CD8-positive, alpha-beta memory T cell (primary cell): ENCODE measurements at regions not wholly inside any gene's neighbourhood (a gene's known extent, or its start where the extent isn't known, plus 50 kb on each side); places are given as distances from the start of the nearest gene placed in this dataset.
"Not testable (repeated sequence)": the region's sequence is repeated elsewhere in the genome, so short reads cannot be mapped to it uniquely, and the experiment has no call there.

Experiments
- CTCF ChIA-PET: fragments of 350-600 bp; sonication (Branson Sonifier 250); formaldehyde crosslinking; loops from one replicate; lab custom pipeline; 2021; ENCODE audit warnings: antibody characterized with exemption; lab: Charles Lee
- POLR2A ChIA-PET: fragments of 350-600 bp; sonication (Branson Sonifier 250); formaldehyde crosslinking; loops from one replicate; lab custom pipeline; 2021; ENCODE audit warnings: antibody characterized with exemption; lab: Charles Lee
- DNase-seq, 5 donors: peaks; one replicate each; pipeline versions ENCODE4 v3.0.0 to v3.0.0-alpha.2; 2020 to 2022; ENCODE audit warnings: mixed read lengths in 1 of 5
- H3K27ac ChIP-seq: one replicate; pipeline ENCODE4 v1.7.0; 2013; ENCODE audit warnings: low read depth, mild to moderate bottlenecking, low read length, moderate library complexity
- H3K27me3 ChIP-seq: 2 replicates; pipeline ENCODE4 v1.7.0; 2013; ENCODE audit warnings: low read length, mild to moderate bottlenecking; ENCODE audit not compliant: insufficient read depth, poor library complexity, severe bottlenecking
- H3K36me3 ChIP-seq: 2 replicates; pipeline ENCODE4 v1.7.0; 2013; ENCODE audit warnings: mild to moderate bottlenecking, low read length, moderate library complexity; ENCODE audit not compliant: insufficient read depth
- H3K4me1 ChIP-seq: 2 replicates; pipeline ENCODE4 v1.7.0; 2013; ENCODE audit warnings: mild to moderate bottlenecking, low read length, moderate library complexity; ENCODE audit not compliant: insufficient read depth
- H3K4me3 ChIP-seq: 2 replicates; pipeline ENCODE4 v1.7.0; 2013; ENCODE audit warnings: mild to moderate bottlenecking, low read length
- H3K9me3 ChIP-seq: 2 replicates; pipeline ENCODE4 v1.7.0; 2013; ENCODE audit warnings: mild to moderate bottlenecking, low read length
- H3K27ac Mint-ChIP-seq, 8 donors: one replicate each; pipeline ENCODE4 v1.8.0; 2020 to 2021; ENCODE audit warnings: mixed read lengths in 8 of 8, mild to moderate bottlenecking in 6 of 8, inconsistent platforms in 3 of 8, moderate library complexity in 3 of 8
- H3K27me3 Mint-ChIP-seq, 2 donors: one replicate each; pipeline ENCODE4 v1.8.0; 2020 to 2021; ENCODE audit warnings: mixed read lengths in 2 of 2, mild to moderate bottlenecking in 1 of 2, moderate library complexity in 1 of 2
- H3K36me3 Mint-ChIP-seq, 3 donors: one replicate each; pipeline ENCODE4 v1.8.0; 2020 to 2021; ENCODE audit warnings: mixed read lengths in 3 of 3, inconsistent platforms in 1 of 3, mild to moderate bottlenecking in 1 of 3
- H3K4me1 Mint-ChIP-seq, 3 donors: one replicate each; pipeline ENCODE4 v1.8.0; 2020 to 2021; ENCODE audit warnings: mixed read lengths in 3 of 3, inconsistent platforms in 1 of 3, mild to moderate bottlenecking in 1 of 3
- H3K4me3 Mint-ChIP-seq, 7 donors: one replicate each; pipeline ENCODE4 v1.8.0; 2020 to 2021; ENCODE audit warnings: mixed read lengths in 7 of 7, mild to moderate bottlenecking in 6 of 7, moderate library complexity in 4 of 7, inconsistent platforms in 2 of 7
- H3K9me3 Mint-ChIP-seq, 5 donors: one replicate each; pipeline ENCODE4 v1.8.0; 2020 to 2022; ENCODE audit warnings: mixed read lengths in 5 of 5, mild to moderate bottlenecking in 3 of 5, moderate library complexity in 2 of 5, inconsistent platforms in 1 of 5

DNA sequence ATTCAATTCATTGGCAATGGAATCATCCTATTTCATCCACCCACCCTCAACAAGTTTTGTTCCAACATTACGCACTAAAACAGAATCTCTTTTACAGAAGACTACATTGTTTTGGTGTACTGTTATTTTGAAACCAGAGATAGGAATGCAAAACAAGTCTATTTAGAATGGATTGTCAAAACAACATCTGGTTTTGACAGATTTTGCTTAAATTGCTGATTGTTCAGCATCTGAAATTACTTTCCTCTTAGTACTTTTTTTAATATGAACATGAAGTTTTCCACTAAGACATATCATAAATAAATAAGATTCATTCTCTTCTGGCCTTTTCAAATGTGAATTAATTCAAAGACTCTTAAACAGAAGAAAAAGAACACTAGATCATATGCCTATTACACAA, 323.9 kb upstream of the TFPI start:
- Mint-ChIP-seq H3K27me3 (no peaks in the 10 kb centered on the region), H3K4me1 (no peaks in the 10 kb centered on the region), H3K36me3 (no peaks in the 10 kb centered on the region), H3K4me3 (no peak overlapping the region), H3K27ac (no peak overlapping the region), H3K9me3 (peaks cover 0 to 16% (median 2%) of the 10 kb centered on the region in 5 donors)
- Histone ChIP-seq H3K27ac (no peak overlapping the region), H3K36me3 (no peaks in the 10 kb centered on the region), H3K4me1 (no peaks in the 10 kb centered on the region), H3K27me3 (no peaks in the 10 kb centered on the region), H3K4me3 (no peak overlapping the region), H3K9me3 (no peaks in the 10 kb centered on the region)
- no peak for DNase-seq
- POLR2A ChIA-PET, result no interaction called here
- CTCF ChIA-PET, result no interaction called here

DNA sequence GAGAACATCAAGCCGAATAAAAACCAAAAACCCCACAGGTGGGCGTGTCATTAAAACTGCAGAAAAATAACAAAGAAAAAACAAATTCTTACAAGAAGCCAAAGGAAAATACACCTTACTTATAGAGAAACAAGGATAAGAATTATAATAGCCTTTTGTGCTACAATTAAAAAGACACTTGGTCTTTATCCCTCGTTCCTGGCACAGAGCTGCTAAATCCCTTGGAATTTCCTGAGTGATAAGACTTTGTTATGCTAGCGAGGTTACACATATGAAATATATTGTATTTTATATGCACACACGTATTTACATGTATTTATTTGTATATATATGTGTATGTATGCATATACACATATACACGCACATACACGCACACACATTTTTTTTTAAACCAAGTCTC, 325.3 kb upstream of the TFPI start:
- Mint-ChIP-seq H3K4me3 (no peak overlapping the region), H3K4me1 (no peaks in the 10 kb centered on the region), H3K27me3 (no peaks in the 10 kb centered on the region), H3K27ac (no peak overlapping the region), H3K9me3 (peaks cover 0 to 16% (median 2%) of the 10 kb centered on the region in 5 donors), H3K36me3 (no peaks in the 10 kb centered on the region)
- Histone ChIP-seq H3K4me3 (no peak overlapping the region), H3K4me1 (no peaks in the 10 kb centered on the region), H3K27ac (no peak overlapping the region), H3K9me3 (no peaks in the 10 kb centered on the region), H3K27me3 (no peaks in the 10 kb centered on the region), H3K36me3 (no peaks in the 10 kb centered on the region)
- ChIA-PET CTCF (no interaction called here), POLR2A (no interaction called here)
- DNase-seq, result no peak

DNA sequence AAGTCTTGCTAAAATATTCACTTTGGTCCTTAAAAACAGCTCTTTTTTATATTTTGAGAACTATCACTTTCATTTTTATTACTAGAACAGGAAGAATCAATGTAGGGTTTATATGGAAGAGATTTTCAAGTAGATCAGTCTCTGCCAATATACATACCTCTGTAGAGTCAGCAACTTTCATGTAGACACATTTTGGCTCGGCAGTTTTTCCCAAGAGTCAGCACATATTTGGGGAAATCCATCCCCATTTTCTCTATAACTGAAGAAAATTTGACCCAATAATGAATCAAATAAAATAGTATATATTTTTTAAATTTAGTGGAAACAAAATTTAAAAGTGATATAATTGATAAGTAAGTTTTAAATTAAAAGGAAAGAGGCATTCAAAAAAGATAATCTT, 329.8 kb upstream of the TFPI start:
- Histone ChIP-seq H3K36me3 (no peaks in the 10 kb centered on the region), H3K4me3 (no peak overlapping the region), H3K4me1 (no peaks in the 10 kb centered on the region), H3K27me3 (no peaks in the 10 kb centered on the region), H3K27ac (no peak overlapping the region), H3K9me3 (no peaks in the 10 kb centered on the region)
- ChIA-PET POLR2A (no interaction called here), CTCF (no interaction called here)
- Mint-ChIP-seq H3K36me3 (no peaks in the 10 kb centered on the region), H3K9me3 (peaks cover 0 to 15% (median 1%) of the 10 kb centered on the region in 5 donors), H3K4me3 (no peak overlapping the region), H3K4me1 (no peaks in the 10 kb centered on the region), H3K27ac (no peak overlapping the region), H3K27me3 (no peaks in the 10 kb centered on the region)
- DNase-seq, result no peak

GRCh38 chr2:187890690-187891089, 336.5 kb upstream of the TFPI start:
- Histone ChIP-seq H3K4me1 (no peaks in the 10 kb centered on the region), H3K36me3 (no peaks in the 10 kb centered on the region), H3K27ac (no peak overlapping the region), H3K27me3 (no peaks in the 10 kb centered on the region), H3K9me3 (no peaks in the 10 kb centered on the region), H3K4me3 (no peak overlapping the region)
- CTCF ChIA-PET, result no interaction called here
- POLR2A ChIA-PET, result no interaction called here
- H3K36me3 Mint-ChIP-seq, result no peaks in the 10 kb centered on the region
- H3K27ac Mint-ChIP-seq, result no peak overlapping the region
- peaks cover 0 to 8% (median 0%) of the 10 kb centered on the region in 5 donors for H3K9me3 Mint-ChIP-seq
- no peaks in the 10 kb centered on the region for H3K4me1 Mint-ChIP-seq
- DNase-seq, result no peak
- H3K4me3 Mint-ChIP-seq, result no peak overlapping the region
- H3K27me3 Mint-ChIP-seq, result no peaks in the 10 kb centered on the region

DNA sequence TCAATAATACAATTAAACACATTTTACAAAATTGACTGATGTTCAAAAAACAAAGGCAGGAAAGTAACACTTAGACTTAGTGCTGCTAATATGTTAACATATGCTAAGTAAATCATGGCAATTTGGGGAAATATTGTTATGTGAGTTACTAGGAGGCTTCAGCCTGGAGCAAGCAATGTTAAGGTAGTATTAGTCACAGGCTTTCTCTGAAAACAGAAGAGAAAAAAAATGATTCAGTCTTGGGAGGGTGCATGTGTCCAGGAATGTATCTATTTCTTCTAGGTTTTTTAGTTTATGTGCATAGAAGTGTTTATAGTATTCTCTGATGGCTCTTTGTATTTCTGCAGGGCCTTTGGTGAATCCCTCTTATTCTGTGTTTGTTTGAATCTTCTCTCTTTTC, 345.8 kb upstream of the TFPI start:
- Mint-ChIP-seq H3K36me3 (no peaks in the 10 kb centered on the region), H3K27me3 (no peaks in the 10 kb centered on the region), H3K27ac (no peak overlapping the region), H3K4me3 (no peak overlapping the region), H3K9me3 (peaks cover 2 to 6% (median 4%) of the 10 kb centered on the region in 5 donors), H3K4me1 (no peaks in the 10 kb centered on the region)
- no peak for DNase-seq
- Histone ChIP-seq H3K27me3 (no peaks in the 10 kb centered on the region), H3K4me1 (no peaks in the 10 kb centered on the region), H3K36me3 (no peaks in the 10 kb centered on the region), H3K27ac (no peak overlapping the region), H3K4me3 (no peak overlapping the region), H3K9me3 (no peaks in the 10 kb centered on the region)
- ChIA-PET POLR2A (no interaction called here), CTCF (no interaction called here)

- ChIA-PET CTCF (no interaction called here), POLR2A (no interaction called here)
- Histone ChIP-seq H3K4me3 (no peak overlapping the region), H3K9me3 (no peaks in the 10 kb centered on the region), H3K27me3 (no peaks in the 10 kb centered on the region), H3K27ac (no peak overlapping the region), H3K4me1 (no peaks in the 10 kb centered on the region), H3K36me3 (no peaks in the 10 kb centered on the region)
- DNase-seq, result no peak
- Mint-ChIP-seq H3K4me3 (no peak overlapping the region), H3K27ac (no peak overlapping the region), H3K9me3 (peaks cover 2 to 10% (median 3%) of the 10 kb centered on the region in 5 donors), H3K36me3 (no peaks in the 10 kb centered on the region), H3K27me3 (peaks cover 0 to 2% of the 10 kb centered on the region in 2 donors), H3K4me1 (no peaks in the 10 kb centered on the region)
Observed at GRCh38 chr2:187906021-187906420, 351.8 kb upstream of the TFPI start.

DNA sequence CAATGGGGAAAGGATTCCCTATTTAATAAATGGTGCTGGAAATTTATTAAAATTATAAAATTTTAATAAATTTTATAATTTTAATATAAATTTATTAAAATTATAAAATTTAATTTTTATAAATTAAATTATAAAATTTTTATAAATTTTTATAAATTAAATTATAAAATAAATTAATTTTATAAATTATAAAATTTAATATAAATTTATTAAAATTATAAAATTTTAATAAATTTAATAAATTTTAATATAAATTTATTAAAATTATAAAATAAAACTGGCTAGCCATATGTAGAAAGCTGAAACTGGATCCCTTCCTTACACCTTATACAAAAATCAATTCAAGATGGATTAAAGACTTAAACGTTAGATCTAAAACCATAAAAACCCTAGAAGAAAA, 356.7 kb upstream of the TFPI start:
- H3K27me3 ChIP-seq, H3K4me3 ChIP-seq, H3K27ac Mint-ChIP-seq, H3K4me1 ChIP-seq, H3K27me3 Mint-ChIP-seq, DNase-seq, H3K4me1 Mint-ChIP-seq, H3K36me3 ChIP-seq, H3K27ac ChIP-seq, H3K4me3 Mint-ChIP-seq, H3K36me3 Mint-ChIP-seq, H3K9me3 ChIP-seq, H3K9me3 Mint-ChIP-seq, POLR2A ChIA-PET, CTCF ChIA-PET: not testable (repeated sequence)

GRCh38 chr2:187912950-187913349, 358.7 kb upstream of the TFPI start:
- H3K27ac ChIP-seq, result no peak overlapping the region
- Mint-ChIP-seq H3K9me3 (peaks cover 0 to 8% (median 0%) of the 10 kb centered on the region in 5 donors), H3K4me1 (no peaks in the 10 kb centered on the region), H3K36me3 (no peaks in the 10 kb centered on the region), H3K4me3 (no peak overlapping the region), H3K27ac (no peak overlapping the region), H3K27me3 (no peaks in the 10 kb centered on the region)
- ChIA-PET CTCF (no interaction called here), POLR2A (no interaction called here)
- H3K9me3 ChIP-seq, result no peaks in the 10 kb centered on the region
- no peak for DNase-seq
- no peaks in the 10 kb centered on the region for H3K4me1 ChIP-seq
- no peaks in the 10 kb centered on the region for H3K27me3 ChIP-seq
- H3K4me3 ChIP-seq, result no peak overlapping the region
- no peaks in the 10 kb centered on the region for H3K36me3 ChIP-seq

GRCh38 chr2:187915810-187916209, 361.6 kb upstream of the TFPI start:
- Histone ChIP-seq H3K4me1 (no peaks in the 10 kb centered on the region), H3K27me3 (no peaks in the 10 kb centered on the region), H3K36me3 (no peaks in the 10 kb centered on the region), H3K9me3 (no peaks in the 10 kb centered on the region), H3K4me3 (no peak overlapping the region), H3K27ac (no peak overlapping the region)
- DNase-seq, result no peak
- Mint-ChIP-seq H3K27ac (no peak overlapping the region), H3K36me3 (no peaks in the 10 kb centered on the region), H3K4me3 (no peak overlapping the region), H3K4me1 (no peaks in the 10 kb centered on the region), H3K27me3 (no peaks in the 10 kb centered on the region), H3K9me3 (peaks cover 0 to 5% (median 0%) of the 10 kb centered on the region in 5 donors)
- POLR2A ChIA-PET, result no interaction called here
- CTCF ChIA-PET, result no interaction called here
